Breast epithelium (tissue), 4 donors: ENCODE measurements at regions not wholly inside any gene's neighbourhood (a gene's known extent, or its start where the extent isn't known, plus 50 kb on each side); places are given as distances from the start of the nearest gene placed in this dataset.

Experiments used
- DNase-seq, 2 donors: peaks; one replicate each; pipeline ENCODE4 v3.0.0-alpha.2; 2019; ENCODE audit warnings: low spot score in 2 of 2
- H3K27ac ChIP-seq, 2 donors: fragments of 200-600 bp; sonication (generic) in 1 of 2; one replicate each; pipeline ENCODE4 v1.5.1; 2016 to 2019; ENCODE audit warnings: mild to moderate bottlenecking in 1 of 2
- H3K27me3 ChIP-seq, 2 donors: fragments of 200-600 bp; sonication (generic) in 1 of 2; one replicate each; pipeline versions ENCODE4 v1.5.1 to v1.6.0; 2017 to 2019; ENCODE audit warnings: control low read depth in 1 of 2, mild to moderate bottlenecking in 1 of 2
- H3K36me3 ChIP-seq: fragments of 200-600 bp; one replicate; pipeline ENCODE4 v1.5.1; 2019
- H3K4me1 ChIP-seq, 2 donors: fragments of 200-600 bp; sonication (generic); one replicate each; pipeline ENCODE4 v1.5.1; 2016 to 2019; ENCODE audit warnings: control low read depth in 1 of 2
- H3K4me3 ChIP-seq, 3 donors: fragments of 200-600 bp; sonication (generic); 1 replicate in 2 of 3; 2 replicates in 1 of 3; pipeline ENCODE4 v1.5.1; 2016 to 2019; ENCODE audit warnings: mild to moderate bottlenecking in 3 of 3, moderate library complexity in 2 of 3
- H3K9me3 ChIP-seq, 2 donors: fragments of 200-600 bp; sonication (generic) in 1 of 2; one replicate each; pipeline ENCODE4 v1.5.1; 2016 to 2019; ENCODE audit warnings: control low read depth in 1 of 2
- CTCF ChIP-seq, 3 donors: fragments of 450-650 bp; IDR thresholded peaks; one replicate each; pipeline ENCODE4 v1.5.1; 2016 to 2017; ENCODE audit warnings: antibody characterized with exemption in 3 of 3, mild to moderate bottlenecking in 3 of 3, moderate library complexity in 3 of 3
- POLR2A ChIP-seq: fragments of 450-650 bp; IDR thresholded peaks from one replicate; pipeline ENCODE4 v1.6.1; 2016; ENCODE audit warnings: antibody characterized with exemption, mild to moderate bottlenecking, moderate library complexity
- POLR2AphosphoS5 ChIP-seq, 3 donors: sonication (generic); formaldehyde crosslinking; IDR thresholded peaks; one replicate each; pipeline ENCODE4 v1.6.1; 2017; ENCODE audit warnings: antibody characterized with exemption in 3 of 3
- intact Hi-C: fragments of 100-400 bp; cut with DNase I; formaldehyde crosslinking; loops from one replicate; pipeline ENCODE4 v1.15.1; 2023; ENCODE audit warnings: low total_unique reads

GRCh38 chr2:16018277-16019059 is 78.1 kb downstream of the MYCN start:
- intact Hi-C loops, result no loop called here
- no peaks in the 10 kb centered on the region for H3K36me3 ChIP-seq

DNA sequence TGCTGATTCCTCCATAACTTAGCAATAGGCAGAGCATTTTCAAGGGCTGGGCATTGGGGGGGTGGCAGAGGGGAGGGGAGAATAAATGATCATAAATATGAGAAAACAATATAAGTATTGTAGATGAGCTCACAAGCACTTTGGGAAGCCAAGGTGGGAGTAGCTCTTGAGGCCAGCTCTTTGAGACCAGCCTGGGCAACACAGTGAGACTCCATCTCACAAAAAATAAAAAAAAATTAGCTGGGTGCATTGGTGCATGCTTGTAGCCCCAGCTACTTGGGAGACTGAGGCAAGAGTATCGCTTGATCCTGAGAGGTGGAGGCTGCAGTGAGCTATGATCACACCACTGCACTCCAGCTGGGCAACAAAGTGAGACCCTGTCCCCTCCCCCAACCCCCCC is 75.9 kb downstream of the MYCN start:
- intact Hi-C loops, result no loop called here
- Histone ChIP-seq H3K27ac (no peak overlapping the region), H3K4me3 (no peak overlapping the region), H3K36me3 (no peaks in the 10 kb centered on the region), H3K9me3 (no peaks in the 10 kb centered on the region), H3K4me1 (peaks cover 0 to 4% of the 10 kb centered on the region in 2 donors), H3K27me3 (peaks cover 0 to 19% of the 10 kb centered on the region in 2 donors)
- TF ChIP-seq CTCF (IDR thresholded peaks at IDR 0.05) (no peak), POLR2AphosphoS5 (IDR thresholded peaks at IDR 0.05) (no peak), POLR2A (no peak)
- no peak for DNase-seq

More at GRCh38 chr2:16018277-16019059, 78.1 kb downstream of the MYCN start:
- H3K27me3 ChIP-seq, result peaks cover 0 to 13% of the 10 kb centered on the region in 2 donors
- no peak for TF ChIP-seq POLR2A
- TF ChIP-seq CTCF (IDR thresholded peaks at IDR 0.05), result no peak
- TF ChIP-seq POLR2AphosphoS5 (IDR thresholded peaks at IDR 0.05), result no peak
- no peak overlapping the region for H3K4me3 ChIP-seq
- DNase-seq, result no peak
- H3K4me1 ChIP-seq, result no peaks in the 10 kb centered on the region
- H3K9me3 ChIP-seq, result no peaks in the 10 kb centered on the region
- no peak overlapping the region for H3K27ac ChIP-seq

GRCh38 chr2:16015903-16016265 is 75.5 kb downstream of the MYCN start:
- intact Hi-C loops, result loop anchor here (1.0 kb wide), 1 partner anchor 22 kb away; no protein-coding TSS in a partner anchor
- no peak overlapping the region for H3K27ac ChIP-seq
- DNase-seq, result no peak
- H3K4me1 ChIP-seq, result peaks cover 0 to 4% of the 10 kb centered on the region in 2 donors
- TF ChIP-seq POLR2A, result no peak
- no peak for TF ChIP-seq CTCF (IDR thresholded peaks at IDR 0.05)
- H3K9me3 ChIP-seq, result no peaks in the 10 kb centered on the region
- peaks cover 0 to 19% of the 10 kb centered on the region in 2 donors for H3K27me3 ChIP-seq
- H3K36me3 ChIP-seq, result no peaks in the 10 kb centered on the region
- no peak overlapping the region for H3K4me3 ChIP-seq

DNA sequence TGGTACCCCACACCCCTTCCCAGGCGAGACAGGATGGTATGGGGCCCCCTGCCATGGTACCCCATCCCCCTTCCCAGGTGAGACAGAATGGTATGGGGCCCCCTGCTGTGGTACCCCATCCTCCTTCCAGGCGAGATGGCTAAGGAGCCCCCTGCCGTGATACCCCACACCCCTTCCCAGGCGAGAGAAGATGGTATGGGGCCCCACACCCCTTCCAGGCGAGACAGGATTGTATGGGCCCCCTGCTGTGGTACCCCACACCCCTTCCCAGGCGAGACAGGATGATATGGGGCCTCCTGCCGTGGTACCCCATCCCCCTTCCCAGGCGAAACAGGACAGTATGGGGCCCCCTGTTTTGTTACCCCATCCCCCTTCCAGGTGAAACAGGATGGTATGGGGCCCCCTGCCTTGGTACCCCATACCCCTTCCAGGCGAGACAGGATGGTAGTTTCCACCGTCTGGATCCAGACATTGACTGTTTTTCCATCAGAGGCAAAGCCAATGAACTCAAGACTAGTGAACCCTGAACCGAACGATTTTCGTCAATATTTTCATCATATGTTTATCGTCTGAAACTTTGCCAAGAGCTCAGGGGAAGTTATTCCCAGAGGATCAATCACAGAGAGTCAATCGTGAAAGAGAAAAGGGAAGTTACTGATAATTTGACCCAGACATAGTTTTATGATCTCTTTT is 75.0 kb downstream of the MYCN start:
- H3K9me3 ChIP-seq, result no peaks in the 10 kb centered on the region
- no peak for DNase-seq
- peaks cover 0 to 17% of the 10 kb centered on the region in 2 donors for H3K27me3 ChIP-seq
- H3K4me1 ChIP-seq, result peaks cover 0 to 4% of the 10 kb centered on the region in 2 donors
- H3K27ac ChIP-seq, result no peak overlapping the region
- no peak overlapping the region for H3K4me3 ChIP-seq
- TF ChIP-seq POLR2A, result no peak
- intact Hi-C loops, result loop anchor here (1.0 kb wide), 1 partner anchor 21 kb away; no protein-coding TSS in a partner anchor
- no peaks in the 10 kb centered on the region for H3K36me3 ChIP-seq

GRCh38 chr2:16014802-16015201 is 74.5 kb downstream of the MYCN start:
- Histone ChIP-seq H3K36me3 (no peaks in the 10 kb centered on the region), H3K9me3 (no peaks in the 10 kb centered on the region), H3K4me1 (peaks cover 0 to 4% of the 10 kb centered on the region in 2 donors), H3K27me3 (peaks cover 0 to 16% of the 10 kb centered on the region in 2 donors), H3K4me3 (no peak overlapping the region), H3K27ac (no peak overlapping the region)
- no peak for DNase-seq
- TF ChIP-seq POLR2A, result no peak
- no peak for TF ChIP-seq CTCF (IDR thresholded peaks at IDR 0.05)
- no peak for TF ChIP-seq POLR2AphosphoS5 (IDR thresholded peaks at IDR 0.05)
- intact Hi-C loops, result loop anchor here (1.0 kb wide), 1 partner anchor 21 kb away; no protein-coding TSS in a partner anchor
